Spleen (tissue), 7 donors: ENCODE measurements at regions not wholly inside any gene's neighbourhood (a gene's known extent, or its start where the extent isn't known, plus 50 kb on each side); places are given as distances from the start of the nearest gene placed in this dataset.

ENCODE experiments used
- POLR2AphosphoS5 ChIP-seq, 3 donors: sonication (generic); formaldehyde crosslinking; IDR thresholded peaks; one replicate each; pipeline ENCODE4 v1.5.1; 2017; ENCODE audit warnings: antibody characterized with exemption in 3 of 3
- TF ChIP-seq, protein P1 (sequence below), 11 experiments: fragments of 200-600 bp in 7 of 11; fragments of 450-650 bp in 4 of 11; sonication (generic) in 4 of 11; IDR thresholded peaks in 8 of 11; conservative IDR thresholded peaks in 3 of 11; 1 replicate in 7 of 11; 2 replicates in 4 of 11; pipeline versions ENCODE4 v1.4.0 to v1.8.0; 2016 to 2021; ENCODE audit warnings: antibody characterized with exemption in 11 of 11, inconsistent platforms in 4 of 11, mild to moderate bottlenecking in 1 of 11
- donor health status: DM: no; HTN: no; CAD: no; lungs with moderate emphysema.
- donor health status: DM: no; HTN: no; CAD: no.
- donor health status: DM: no; HTN: no; CAD: no.

DNA sequence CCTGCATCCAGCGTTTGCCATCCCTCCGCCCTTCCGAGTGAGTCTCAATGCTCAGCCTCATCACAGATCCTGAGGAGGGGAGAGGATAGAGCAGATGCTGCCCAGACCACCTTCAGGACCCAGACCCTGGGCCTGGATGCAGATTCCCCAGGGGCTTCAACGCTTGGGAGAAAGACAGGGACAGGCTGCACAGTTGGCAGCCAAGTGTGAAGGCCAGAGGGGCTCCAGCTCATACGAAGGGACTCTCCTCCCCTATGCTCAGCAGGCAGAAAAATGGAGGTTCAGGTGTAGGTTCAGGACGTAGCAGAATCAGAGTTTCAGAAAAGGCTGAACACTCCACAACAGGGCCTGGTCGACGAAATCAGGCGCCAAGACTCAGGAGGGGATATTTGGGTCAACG lies 378.5 kb upstream of the IRX1 start:
- TF ChIP-seq, protein P1, sequence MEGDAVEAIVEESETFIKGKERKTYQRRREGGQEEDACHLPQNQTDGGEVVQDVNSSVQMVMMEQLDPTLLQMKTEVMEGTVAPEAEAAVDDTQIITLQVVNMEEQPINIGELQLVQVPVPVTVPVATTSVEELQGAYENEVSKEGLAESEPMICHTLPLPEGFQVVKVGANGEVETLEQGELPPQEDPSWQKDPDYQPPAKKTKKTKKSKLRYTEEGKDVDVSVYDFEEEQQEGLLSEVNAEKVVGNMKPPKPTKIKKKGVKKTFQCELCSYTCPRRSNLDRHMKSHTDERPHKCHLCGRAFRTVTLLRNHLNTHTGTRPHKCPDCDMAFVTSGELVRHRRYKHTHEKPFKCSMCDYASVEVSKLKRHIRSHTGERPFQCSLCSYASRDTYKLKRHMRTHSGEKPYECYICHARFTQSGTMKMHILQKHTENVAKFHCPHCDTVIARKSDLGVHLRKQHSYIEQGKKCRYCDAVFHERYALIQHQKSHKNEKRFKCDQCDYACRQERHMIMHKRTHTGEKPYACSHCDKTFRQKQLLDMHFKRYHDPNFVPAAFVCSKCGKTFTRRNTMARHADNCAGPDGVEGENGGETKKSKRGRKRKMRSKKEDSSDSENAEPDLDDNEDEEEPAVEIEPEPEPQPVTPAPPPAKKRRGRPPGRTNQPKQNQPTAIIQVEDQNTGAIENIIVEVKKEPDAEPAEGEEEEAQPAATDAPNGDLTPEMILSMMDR (IDR thresholded peaks at IDR 0.05 in 8 of 11, conservative IDR thresholded peaks at IDR 0.05 in 3 of 11): no peak
- no peak for TF ChIP-seq POLR2AphosphoS5 (IDR thresholded peaks at IDR 0.05)
